22Rv1 (cell line): ENCODE measurements at regions not wholly inside any gene's neighbourhood (a gene's known extent, or its start where the extent isn't known, plus 50 kb on each side); places are given as distances from the start of the nearest gene placed in this dataset.

Experiments used
- ZFX ChIP-seq: fragments of 450-650 bp; IDR thresholded peaks from 2 replicates; pipeline ENCODE4 v1.6.1; 2017; ENCODE audit warnings: antibody characterized with exemption, borderline replicate concordance
- TF ChIP-seq, protein P1 (sequence below): fragments of 450-650 bp; IDR thresholded peaks from 2 replicates; pipeline ENCODE4 v1.5.1; 2017; ENCODE audit warnings: mild to moderate bottlenecking

DNA sequence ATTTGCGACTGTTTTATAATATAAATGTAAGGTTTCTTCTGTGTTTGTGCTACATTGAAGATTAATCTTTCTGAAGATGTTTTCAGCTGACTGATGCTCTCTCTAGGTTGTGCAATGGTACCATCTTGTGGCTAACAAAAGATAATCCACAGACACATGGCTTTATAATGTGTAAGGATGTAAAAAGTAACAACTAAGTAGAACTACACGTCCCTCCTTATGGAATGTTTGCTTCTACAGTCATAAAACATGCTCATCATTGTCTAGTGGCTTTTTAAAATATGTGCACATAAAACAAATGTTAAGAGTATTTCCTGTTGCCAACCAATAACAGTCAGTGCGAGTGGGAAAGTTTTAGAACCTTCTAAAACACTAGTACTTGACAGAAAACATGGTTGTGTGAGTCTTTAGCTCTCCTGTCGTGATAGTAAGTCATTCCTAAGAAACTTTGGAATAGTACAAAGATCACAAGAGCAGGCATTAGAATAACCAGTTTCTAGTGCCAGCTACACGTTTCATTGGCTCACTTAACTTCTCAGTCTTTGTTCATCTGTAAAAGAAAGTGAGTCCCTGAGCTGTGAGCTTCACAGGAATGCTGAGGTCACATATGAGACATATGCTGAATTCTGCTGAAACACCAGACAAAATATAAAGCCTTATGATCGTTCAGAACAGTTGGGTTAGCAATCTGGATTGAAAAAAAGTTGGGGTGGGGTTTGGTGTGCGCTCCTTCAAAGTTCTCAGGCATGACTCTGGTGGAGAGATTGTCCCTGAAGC is 75.7 kb upstream of the GLIS3 start:
- TF ChIP-seq, protein P1, sequence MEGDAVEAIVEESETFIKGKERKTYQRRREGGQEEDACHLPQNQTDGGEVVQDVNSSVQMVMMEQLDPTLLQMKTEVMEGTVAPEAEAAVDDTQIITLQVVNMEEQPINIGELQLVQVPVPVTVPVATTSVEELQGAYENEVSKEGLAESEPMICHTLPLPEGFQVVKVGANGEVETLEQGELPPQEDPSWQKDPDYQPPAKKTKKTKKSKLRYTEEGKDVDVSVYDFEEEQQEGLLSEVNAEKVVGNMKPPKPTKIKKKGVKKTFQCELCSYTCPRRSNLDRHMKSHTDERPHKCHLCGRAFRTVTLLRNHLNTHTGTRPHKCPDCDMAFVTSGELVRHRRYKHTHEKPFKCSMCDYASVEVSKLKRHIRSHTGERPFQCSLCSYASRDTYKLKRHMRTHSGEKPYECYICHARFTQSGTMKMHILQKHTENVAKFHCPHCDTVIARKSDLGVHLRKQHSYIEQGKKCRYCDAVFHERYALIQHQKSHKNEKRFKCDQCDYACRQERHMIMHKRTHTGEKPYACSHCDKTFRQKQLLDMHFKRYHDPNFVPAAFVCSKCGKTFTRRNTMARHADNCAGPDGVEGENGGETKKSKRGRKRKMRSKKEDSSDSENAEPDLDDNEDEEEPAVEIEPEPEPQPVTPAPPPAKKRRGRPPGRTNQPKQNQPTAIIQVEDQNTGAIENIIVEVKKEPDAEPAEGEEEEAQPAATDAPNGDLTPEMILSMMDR, result peak; percentile 77
- TF ChIP-seq ZFX, result no peak
